GM18520 (cell line): ENCODE measurements at regions not wholly inside any gene's neighbourhood (a gene's known extent, or its start where the extent isn't known, plus 50 kb on each side); places are given as distances from the start of the nearest gene placed in this dataset.
"Not testable (repeated sequence)": the region's sequence is repeated elsewhere in the genome, so short reads cannot be mapped to it uniquely, and the experiment has no call there.

ENCODE experiments used
- ATAC-seq: cut with Tn5 transposase; IDR thresholded peaks from one replicate; pipeline ENCODE4 v1.9.1; 2021; ENCODE audit not compliant: unreplicated experiment

- no peak for ATAC-seq
Observed at GRCh38 chr7:66413379-66414114, 208.4 kb downstream of the TPST1 start.

- ATAC-seq = no peak
Observed at GRCh38 chr7:66415659-66416265, 210.6 kb downstream of the TPST1 start.

GRCh38 chr7:66418537-66418936 is 210.1 kb upstream of the KCTD7 start:
- ATAC-seq = no peak

- ATAC-seq = no peak
Observed at GRCh38 chr7:66419210-66419609, 209.5 kb upstream of the KCTD7 start.

- ATAC-seq = no peak
Observed at GRCh38 chr7:66421830-66422475, 206.7 kb upstream of the KCTD7 start.

GRCh38 chr7:66423729-66424128 is 205.0 kb upstream of the KCTD7 start:
- ATAC-seq = no peak

GRCh38 chr7:66426332-66426731 is 202.3 kb upstream of the KCTD7 start:
- no peak for ATAC-seq

- ATAC-seq = no peak
Observed at GRCh38 chr7:66426996-66427395, 201.7 kb upstream of the KCTD7 start.

GRCh38 chr7:66427956-66428355 is 200.7 kb upstream of the KCTD7 start:
- no peak for ATAC-seq

GRCh38 chr7:66429498-66430163 is 199.1 kb upstream of the KCTD7 start:
- no peak for ATAC-seq

- no peak for ATAC-seq
Observed at GRCh38 chr7:66430164-66430545, 198.5 kb upstream of the KCTD7 start.

GRCh38 chr7:66438703-66439405 is 189.8 kb upstream of the KCTD7 start:
- ATAC-seq = not testable (repeated sequence)

GRCh38 chr7:66442385-66442784 is 186.3 kb upstream of the KCTD7 start:
- ATAC-seq = no peak

- ATAC-seq = no peak
Observed at GRCh38 chr7:66443946-66444345, 184.7 kb upstream of the KCTD7 start.

GRCh38 chr7:66447007-66447406 is 181.7 kb upstream of the KCTD7 start:
- not testable (repeated sequence) for ATAC-seq

- not testable (repeated sequence) for ATAC-seq
Observed at GRCh38 chr7:66450814-66451213, 177.9 kb upstream of the KCTD7 start.

- ATAC-seq = not testable (repeated sequence)
Observed at GRCh38 chr7:66451713-66452112, 177.0 kb upstream of the KCTD7 start.

- no peak for ATAC-seq
Observed at GRCh38 chr7:66452165-66452564, 176.5 kb upstream of the KCTD7 start.

GRCh38 chr7:66453340-66453739 is 175.3 kb upstream of the KCTD7 start:
- no peak for ATAC-seq

GRCh38 chr7:66454600-66455225 is 174.0 kb upstream of the KCTD7 start:
- ATAC-seq = no peak

- not testable (repeated sequence) for ATAC-seq
Observed at GRCh38 chr7:66455432-66455831, 173.2 kb upstream of the KCTD7 start.
